Tibial nerve (tissue), 4 donors: ENCODE measurements at regions not wholly inside any gene's neighbourhood (a gene's known extent, or its start where the extent isn't known, plus 50 kb on each side); places are given as distances from the start of the nearest gene placed in this dataset.
"Not testable (repeated sequence)": the region's sequence is repeated elsewhere in the genome, so short reads cannot be mapped to it uniquely, and the experiment has no call there.

ENCODE experiments used
- CTCF ChIP-seq, 5 experiments: fragments of 200-600 bp in 3 of 5; fragments of 450-650 bp in 2 of 5; sonication (generic) in 3 of 5; IDR thresholded peaks; one replicate each; pipeline ENCODE4 v1.5.1; 2016 to 2019; ENCODE audit warnings: antibody characterized with exemption in 5 of 5, mild to moderate bottlenecking in 3 of 5, moderate library complexity in 2 of 5
- EP300 ChIP-seq, 2 donors: sonication (generic); formaldehyde crosslinking; IDR thresholded peaks; one replicate each; pipeline ENCODE4 v1.6.1; 2017; ENCODE audit warnings: antibody characterized with exemption in 2 of 2, mild to moderate bottlenecking in 1 of 2
- POLR2A ChIP-seq, 2 donors: fragments of 450-650 bp; IDR thresholded peaks; one replicate each; pipeline ENCODE4 v1.6.1; 2017; ENCODE audit warnings: antibody characterized with exemption in 2 of 2, mild to moderate bottlenecking in 2 of 2, moderate library complexity in 2 of 2

- TF ChIP-seq CTCF, POLR2A, EP300 (IDR thresholded peaks at IDR 0.05): not testable (repeated sequence)
These were observed 228.8 kb upstream of the SGCG start for GRCh38 chr13:22952018-22952417.
